ENCODE measurements at regions not wholly inside any gene's neighbourhood (a gene's known extent, or its start where the extent isn't known, plus 50 kb on each side); places are given as distances from the start of the nearest gene placed in this dataset.

- TF ChIP-seq IKZF5 (CRISPR knock-in tag; IDR thresholded peaks at IDR 0.05) (no peak), GABPA (IDR thresholded peaks at IDR 0.05; ENCODE audit: low read depth, low read length) (no peak), GABPA (CRISPR knock-in tag; IDR thresholded peaks at IDR 0.05; ENCODE audit: low read depth) (no peak), SP140L (CRISPR knock-in tag; IDR thresholded peaks at IDR 0.05; ENCODE audit: borderline replicate concordance) (no peak), JUN (CRISPR knock-in tag; IDR thresholded peaks at IDR 0.05) (no peak), ZNF335 (CRISPR knock-in tag; IDR thresholded peaks at IDR 0.05) (no peak), PCBP1 (IDR thresholded peaks at IDR 0.05; ENCODE audit: borderline replicate concordance, low read depth, low read length) (no peak), RFX3 (CRISPR knock-in tag; IDR thresholded peaks at IDR 0.05) (no peak), ZEB1 (IDR thresholded peaks at IDR 0.05; ENCODE audit: insufficient replicate concordance, low read depth) (no peak), ZNF510 (CRISPR knock-in tag; IDR thresholded peaks at IDR 0.05; ENCODE audit: low read depth) (no peak), SIN3B (IDR thresholded peaks at IDR 0.05; ENCODE audit: low read length) (no peak), ZNF713 (CRISPR knock-in tag; IDR thresholded peaks at IDR 0.05) (no peak), PHF8 (CRISPR knock-in tag; IDR thresholded peaks at IDR 0.05) (no peak), PRMT3 (CRISPR knock-in tag; IDR thresholded peaks at IDR 0.05; ENCODE audit: borderline replicate concordance, low read depth) (peak; percentile 9; the same call in 1 of the 2 replicates), ZFYVE20 (CRISPR knock-in tag; IDR thresholded peaks at IDR 0.05; ENCODE audit: borderline replicate concordance, low read depth) (no peak), ZNF235 (CRISPR knock-in tag; IDR thresholded peaks at IDR 0.05; ENCODE audit: borderline replicate concordance) (peak; percentile 51; the same call in 1 of the 2 replicates), ZNF263 (CRISPR knock-in tag; IDR thresholded peaks at IDR 0.05) (no peak), RERE (CRISPR knock-in tag; IDR thresholded peaks at IDR 0.05; ENCODE audit: low read depth) (no peak), ZNF652 (CRISPR knock-in tag; IDR thresholded peaks at IDR 0.05; ENCODE audit: borderline replicate concordance, low read depth) (no peak), TP53 (CRISPR knock-in tag; conservative IDR thresholded peaks at IDR 0.05) (no peak), SMARCC2 (IDR thresholded peaks at IDR 0.05) (no peak), THYN1 (CRISPR knock-in tag; IDR thresholded peaks at IDR 0.05; ENCODE audit: borderline replicate concordance, low read depth) (no peak), CHD4 (IDR thresholded peaks at IDR 0.05; ENCODE audit: borderline replicate concordance, low read length) (peak; percentile 12), JUND (CRISPR knock-in tag; IDR thresholded peaks at IDR 0.05) (no peak), ZNF121 (CRISPR knock-in tag; IDR thresholded peaks at IDR 0.05) (no peak), ZFP36L2 (CRISPR knock-in tag; IDR thresholded peaks at IDR 0.05) (no peak), ZNF724P (CRISPR knock-in tag; IDR thresholded peaks at IDR 0.05; ENCODE audit: borderline replicate concordance) (no peak), GATA4 (IDR thresholded peaks at IDR 0.05; ENCODE audit: borderline replicate concordance, low read depth) (no peak), ZBTB7B (CRISPR knock-in tag; IDR thresholded peaks at IDR 0.05) (no peak), ZMYM3 (CRISPR knock-in tag; IDR thresholded peaks at IDR 0.05) (no peak)
Observed at GRCh38 chr2:120466704-120467054, 120.7 kb downstream of the INHBB start (continued).
